Trophoblast cell (in vitro differentiated cells and primary cell): ENCODE measurements at regions not wholly inside any gene's neighbourhood (a gene's known extent, or its start where the extent isn't known, plus 50 kb on each side); places are given as distances from the start of the nearest gene placed in this dataset.

Source experiments
- DNase-seq, 2 donors: peaks; one replicate each; pipeline ENCODE4 v3.0.0-alpha.2; 2016
- H2AFZ ChIP-seq: 2 replicates; pipeline ENCODE4 v1.6.1; 2013; ENCODE audit warnings: low read length, moderate library complexity, mild to moderate bottlenecking; ENCODE audit not compliant: insufficient read depth, poor library complexity
- H2AK5ac ChIP-seq: 2 replicates; pipeline ENCODE4 v1.6.1; 2013; ENCODE audit warnings: mild to moderate bottlenecking, low read length
- H2BK120ac ChIP-seq: 2 replicates; pipeline ENCODE4 v1.6.1; 2013; ENCODE audit warnings: low read length, mild to moderate bottlenecking, moderate library complexity; ENCODE audit not compliant: insufficient read depth, poor library complexity
- H2BK12ac ChIP-seq: 2 replicates; pipeline ENCODE4 v1.6.1; 2013; ENCODE audit warnings: mild to moderate bottlenecking, low read length, moderate library complexity
- H2BK5ac ChIP-seq: 2 replicates; pipeline ENCODE4 v1.6.1; 2013; ENCODE audit warnings: low read length, low read depth, moderate library complexity, mild to moderate bottlenecking; ENCODE audit not compliant: poor library complexity
- H3K14ac ChIP-seq: 2 replicates; pipeline ENCODE4 v1.6.1; 2013; ENCODE audit warnings: mild to moderate bottlenecking, low read length
- H3K18ac ChIP-seq: 2 replicates; pipeline ENCODE4 v1.6.1; 2013; ENCODE audit warnings: mild to moderate bottlenecking, low read length
- H3K23ac ChIP-seq: 2 replicates; pipeline ENCODE4 v1.6.1; 2013; ENCODE audit warnings: low read length
- H3K27ac ChIP-seq: 2 replicates; pipeline ENCODE4 v1.5.1; 2013; ENCODE audit warnings: low read depth, mild to moderate bottlenecking, inconsistent platforms, low read length, moderate library complexity
- H3K27me3 ChIP-seq: 2 replicates; pipeline ENCODE4 v1.6.1; 2013; ENCODE audit warnings: inconsistent platforms, mild to moderate bottlenecking, low read length, moderate library complexity; ENCODE audit not compliant: insufficient read depth
- H3K36me3 ChIP-seq, 2 experiments: 1 replicate in 1 of 2; 2 replicates in 1 of 2; pipeline ENCODE4 v1.6.1; 2013; ENCODE audit warnings: low read length in 2 of 2, mild to moderate bottlenecking in 2 of 2, moderate library complexity in 1 of 2; ENCODE audit not compliant: insufficient read depth in 2 of 2, control insufficient read depth in 1 of 2
- H3K4ac ChIP-seq: 2 replicates; pipeline ENCODE4 v1.6.1; 2013; ENCODE audit warnings: low read depth, mild to moderate bottlenecking, low read length, moderate library complexity
- H3K4me1 ChIP-seq, 2 experiments: 1 replicate in 1 of 2; 2 replicates in 1 of 2; pipeline ENCODE4 v1.6.1; 2013; ENCODE audit warnings: low read length in 2 of 2, mild to moderate bottlenecking in 2 of 2, moderate library complexity in 1 of 2; ENCODE audit not compliant: insufficient read depth in 2 of 2, control insufficient read depth in 1 of 2
- H3K4me2 ChIP-seq: 2 replicates; pipeline ENCODE4 v1.6.1; 2013; ENCODE audit warnings: inconsistent platforms, mild to moderate bottlenecking, low read length, moderate library complexity
- H3K4me3 ChIP-seq: 2 replicates; pipeline ENCODE4 v1.5.1; 2013; ENCODE audit warnings: mild to moderate bottlenecking, low read depth, low read length, inconsistent platforms
- H3K79me1 ChIP-seq: one replicate; pipeline ENCODE4 v1.6.1; 2013; ENCODE audit warnings: low read length
- H3K79me2 ChIP-seq: 2 replicates; pipeline ENCODE4 v1.6.1; 2013; ENCODE audit warnings: low read length, mild to moderate bottlenecking; ENCODE audit not compliant: control insufficient read depth, insufficient read depth, poor library complexity
- H3K9ac ChIP-seq: 2 replicates; pipeline ENCODE4 v1.6.1; 2013; ENCODE audit warnings: mild to moderate bottlenecking, low read length
- H3K9me3 ChIP-seq: 2 replicates; pipeline ENCODE4 v1.6.1; 2013; ENCODE audit warnings: low read depth, mild to moderate bottlenecking, control low read depth, inconsistent platforms, low read length; ENCODE audit not compliant: insufficient read depth
- H4K12ac ChIP-seq: 2 replicates; pipeline ENCODE4 v1.6.1; 2013; ENCODE audit warnings: low read depth, mild to moderate bottlenecking, low read length, moderate library complexity
- H4K8ac ChIP-seq: 2 replicates; pipeline ENCODE4 v1.6.1; 2013; ENCODE audit warnings: low read depth, mild to moderate bottlenecking, low read length, moderate library complexity
- H4K91ac ChIP-seq: one replicate; pipeline ENCODE4 v1.6.1; 2013; ENCODE audit warnings: low read depth, mild to moderate bottlenecking, low read length, moderate library complexity
- WGBS: extraction: QIAGEN DNeasy Blood & Tissue Kit; methylation state at CpG from one replicate; pipeline ENCODE4 v1.1.7; 2013; ENCODE audit warnings: missing lambda C conversion rate; ENCODE audit not compliant: insufficient read length, insufficient coverage; ENCODE audit errors: extremely low coverage; 5-methylcytosine and 5-hydroxymethylcytosine counted together

- no CpG with 5 or more reads among the region's 36 CpGs for WGBS
- Histone ChIP-seq H3K4me1 (no peaks in the 10 kb centered on the region), H4K8ac (no peak overlapping the region), H3K79me2 (no peaks in the 10 kb centered on the region), H3K23ac (no peak overlapping the region), H3K79me1 (no peaks in the 10 kb centered on the region), H2BK5ac (no peak overlapping the region), H3K36me3 (no peaks in the 10 kb centered on the region), H2BK120ac (no peak overlapping the region), H3K4ac (no peak overlapping the region), H3K4me3 (no peak overlapping the region), H3K18ac (no peak overlapping the region), H2BK12ac (no peak overlapping the region), H3K9me3 (peaks cover 5% of the 10 kb centered on the region), H3K27ac (no peak overlapping the region), H4K91ac (no peak overlapping the region), H3K27me3 (no peaks in the 10 kb centered on the region), H3K4me2 (no peak overlapping the region), H3K9ac (no peak overlapping the region), H3K14ac (no peak overlapping the region), H2AFZ (no peak overlapping the region), H4K12ac (no peak overlapping the region), H2AK5ac (no peak overlapping the region)
- no peak for DNase-seq
Observed at GRCh38 chr18:51864219-51864965, 475.6 kb upstream of the DCC start.

DNA sequence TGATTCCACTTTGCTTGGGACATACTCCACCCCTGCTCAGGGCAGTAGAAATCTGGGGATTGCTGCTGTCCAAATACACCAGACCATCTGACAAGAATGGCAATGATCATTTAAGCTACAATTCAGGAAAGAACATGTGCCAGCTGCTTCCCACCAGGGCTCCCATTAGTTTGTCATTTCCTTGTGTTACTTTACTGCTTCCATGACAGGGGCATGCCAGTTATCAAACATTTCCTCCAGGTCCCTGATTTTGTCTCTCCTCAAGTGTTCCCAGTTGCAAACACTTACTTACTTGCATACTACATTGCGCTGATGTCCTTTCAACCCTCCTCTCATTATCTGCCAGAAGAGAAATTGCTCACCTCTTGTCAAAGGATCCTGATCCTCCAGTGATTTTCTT is 474.5 kb upstream of the DCC start:
- Histone ChIP-seq H3K4me3 (no peak overlapping the region), H3K14ac (no peak overlapping the region), H3K4me2 (no peak overlapping the region), H2BK120ac (no peak overlapping the region), H3K4me1 (no peaks in the 10 kb centered on the region), H3K9ac (no peak overlapping the region), H3K23ac (no peak overlapping the region), H3K18ac (no peak overlapping the region), H4K12ac (no peak overlapping the region), H3K27me3 (no peaks in the 10 kb centered on the region), H3K27ac (no peak overlapping the region), H2BK12ac (no peak overlapping the region), H3K9me3 (peaks cover 5% of the 10 kb centered on the region), H2AFZ (no peak overlapping the region), H3K79me1 (no peaks in the 10 kb centered on the region), H4K91ac (no peak overlapping the region), H3K4ac (no peak overlapping the region), H3K79me2 (no peaks in the 10 kb centered on the region), H2AK5ac (no peak overlapping the region), H4K8ac (no peak overlapping the region), H3K36me3 (no peaks in the 10 kb centered on the region), H2BK5ac (no peak overlapping the region)
- no CpG with 5 or more reads among the region's 1 CpG for WGBS
- DNase-seq = no peak

GRCh38 chr18:51867767-51868166 is 472.2 kb upstream of the DCC start:
- no peak overlapping the region for H2AFZ ChIP-seq
- no peaks in the 10 kb centered on the region for H3K79me2 ChIP-seq
- no peak overlapping the region for H4K8ac ChIP-seq

GRCh38 chr18:51878724-51879123 is 461.3 kb upstream of the DCC start:
- Histone ChIP-seq H3K9ac (no peak overlapping the region), H2AK5ac (no peak overlapping the region), H3K36me3 (no peaks in the 10 kb centered on the region), H3K14ac (no peak overlapping the region), H3K79me2 (no peaks in the 10 kb centered on the region), H3K9me3 (no peaks in the 10 kb centered on the region), H3K18ac (no peak overlapping the region), H3K27me3 (no peaks in the 10 kb centered on the region), H4K12ac (no peak overlapping the region), H2BK12ac (no peak overlapping the region), H2BK5ac (no peak overlapping the region), H3K4me3 (no peak overlapping the region), H3K27ac (no peak overlapping the region), H3K4me1 (no peaks in the 10 kb centered on the region), H3K4ac (no peak overlapping the region), H4K91ac (no peak overlapping the region), H4K8ac (no peak overlapping the region), H3K4me2 (no peak overlapping the region), H2AFZ (no peak overlapping the region), H2BK120ac (no peak overlapping the region), H3K79me1 (no peaks in the 10 kb centered on the region), H3K23ac (no peak overlapping the region)
- WGBS = no CpG with 5 or more reads among the region's 1 CpG
- no peak for DNase-seq

More at GRCh38 chr18:51867767-51868166, 472.2 kb upstream of the DCC start:
- no peak overlapping the region for H2BK12ac ChIP-seq
- no peak overlapping the region for H3K4ac ChIP-seq
- no peak overlapping the region for H3K14ac ChIP-seq
- H3K27me3 ChIP-seq = no peaks in the 10 kb centered on the region
- no peak overlapping the region for H4K91ac ChIP-seq
- no peak overlapping the region for H2AK5ac ChIP-seq
- no peak overlapping the region for H2BK5ac ChIP-seq
- H3K4me2 ChIP-seq = no peak overlapping the region
- no peak overlapping the region for H3K9ac ChIP-seq
- no peak overlapping the region for H3K4me3 ChIP-seq
- no peaks in the 10 kb centered on the region for H3K79me1 ChIP-seq
- H3K9me3 ChIP-seq = peaks cover 5% of the 10 kb centered on the region
- H3K18ac ChIP-seq = no peak overlapping the region
- H3K27ac ChIP-seq = no peak overlapping the region
- no peaks in the 10 kb centered on the region for H3K36me3 ChIP-seq
- H2BK120ac ChIP-seq = no peak overlapping the region
- DNase-seq = peak in 1 of 2 donors; percentile 36
- no peaks in the 10 kb centered on the region for H3K4me1 ChIP-seq
- H3K23ac ChIP-seq = no peak overlapping the region
- H4K12ac ChIP-seq = no peak overlapping the region
